ENCODE measurements at regions not wholly inside any gene's neighbourhood (a gene's known extent, or its start where the extent isn't known, plus 50 kb on each side); places are given as distances from the start of the nearest gene placed in this dataset.

DNA sequence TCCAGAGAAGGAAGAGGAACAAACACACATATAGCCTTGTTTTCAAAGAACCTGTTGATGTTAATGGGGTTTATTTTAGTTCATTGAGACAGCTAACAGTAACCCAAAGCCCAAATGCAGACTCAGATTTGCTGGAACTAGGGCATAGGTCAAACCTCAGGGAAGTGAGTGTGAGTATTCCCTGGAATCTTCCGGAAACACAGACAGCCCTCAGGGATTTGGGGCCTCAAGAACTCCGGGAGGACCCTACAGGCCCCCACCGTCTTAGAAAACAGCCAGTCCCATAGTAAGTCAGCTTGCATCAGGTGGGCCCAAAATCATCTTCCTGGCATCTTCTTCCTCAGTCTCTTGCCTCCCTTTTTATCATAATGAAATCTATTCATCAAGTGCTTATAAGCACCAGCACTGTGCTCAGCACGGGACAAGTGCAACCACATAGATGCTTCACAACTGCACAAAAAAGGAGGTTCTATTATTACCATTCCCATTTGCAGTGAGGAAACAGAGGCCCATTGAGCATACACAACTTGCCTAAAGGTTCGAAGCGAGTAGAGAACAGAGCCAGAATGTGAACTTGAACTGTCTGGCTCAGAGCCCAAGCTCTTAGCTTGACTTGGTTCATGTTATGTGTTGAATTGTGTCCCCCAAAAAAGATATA is 50.2 kb upstream of the BCL11A start:
- ChIA-PET POLR2A (no interaction called here), CTCF (no interaction called here)

DNA sequence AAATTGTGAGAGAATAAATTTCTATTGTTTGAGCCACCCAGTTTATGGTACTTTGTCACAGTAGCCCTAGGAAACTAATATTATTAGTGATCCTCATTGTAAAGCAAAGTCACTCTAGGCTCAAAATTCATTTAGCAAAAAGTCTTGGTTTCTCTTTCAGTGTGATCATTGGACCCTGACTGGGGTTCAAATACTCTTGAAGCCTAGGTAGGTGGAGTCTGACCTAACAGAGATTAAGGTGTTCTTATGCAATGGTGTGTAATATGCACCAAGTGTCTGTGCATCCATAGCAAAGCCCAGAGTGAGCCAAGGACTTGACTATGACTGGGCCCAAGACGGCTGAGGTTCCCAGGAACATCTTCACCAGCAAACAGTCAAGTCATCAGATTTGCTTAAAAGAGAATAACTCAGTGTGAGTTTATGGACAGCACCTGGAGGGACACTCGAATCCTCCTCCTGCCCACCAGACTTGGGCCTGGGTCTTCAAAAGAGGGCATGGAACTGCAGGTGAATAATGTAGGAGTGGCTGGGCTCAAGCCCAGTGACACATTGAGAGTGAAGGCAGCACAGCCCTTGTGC is 51.1 kb upstream of the BCL11A start:
- ChIA-PET CTCF (no interaction called here), POLR2A (no interaction called here)

DNA sequence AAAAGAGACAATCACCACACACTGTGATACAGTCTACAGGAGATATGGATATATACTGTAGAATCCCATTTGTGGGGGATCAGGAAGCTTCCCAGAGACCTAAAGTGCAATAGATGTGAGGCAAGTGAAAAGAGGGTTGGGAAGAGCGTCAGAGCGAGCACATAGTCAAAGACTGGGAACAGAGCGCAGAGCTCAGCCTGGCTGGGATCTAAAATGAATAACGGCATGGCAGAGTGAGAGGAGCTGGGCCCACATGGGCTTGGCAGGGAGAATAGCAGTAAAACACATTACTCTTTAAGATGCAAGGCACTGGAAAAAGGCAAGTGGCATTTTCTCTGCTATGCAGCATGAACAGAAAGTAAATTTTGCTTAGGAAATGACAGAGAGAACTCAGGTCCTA is 52.4 kb upstream of the BCL11A start:
- ChIA-PET CTCF (no interaction called here), POLR2A (no interaction called here)

DNA sequence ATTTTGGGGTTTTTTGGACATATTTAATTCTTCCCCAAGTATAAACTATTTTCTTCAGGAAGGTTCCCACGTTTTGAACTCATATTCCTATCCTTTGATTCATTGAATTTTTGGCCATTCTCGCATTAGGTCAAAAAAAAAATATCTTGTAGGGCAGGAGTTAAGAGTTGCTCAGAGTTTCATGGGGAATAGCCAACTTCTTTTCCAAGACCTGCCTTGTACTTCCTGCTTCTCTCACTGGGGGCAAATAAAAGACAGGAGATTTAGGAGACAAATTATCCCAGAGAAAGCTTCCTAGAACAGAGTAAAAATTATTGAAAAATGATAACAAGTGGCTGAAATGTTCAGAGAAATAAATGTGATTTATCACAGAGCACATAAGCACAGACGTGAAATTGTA is 55.2 kb upstream of the BCL11A start:
- POLR2A ChIA-PET, result no interaction called here

DNA sequence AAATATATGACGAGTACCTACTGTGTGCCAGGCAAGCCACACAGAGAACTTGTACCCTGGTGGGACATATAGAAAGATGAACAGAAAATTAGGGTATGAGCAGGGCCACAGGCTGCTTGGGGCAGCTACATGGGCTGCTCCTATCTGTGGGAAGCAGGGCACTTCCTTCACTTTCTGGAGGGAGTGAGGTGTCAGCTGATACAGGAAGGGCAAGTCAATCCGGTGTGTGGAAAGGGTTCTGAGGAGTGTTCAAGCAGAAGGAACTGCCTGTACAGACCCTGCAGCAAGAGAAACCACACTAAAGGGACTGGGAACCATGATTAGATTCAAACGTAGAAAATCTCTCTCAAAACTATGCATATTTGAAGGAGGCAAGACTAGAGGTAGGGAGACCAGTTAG is 58.6 kb upstream of the BCL11A start:
- ChIA-PET POLR2A (no interaction called here), CTCF (no interaction called here)

More for the DNA sequence above, 55.2 kb upstream of the BCL11A start:
- CTCF ChIA-PET, result interaction anchor here (1.2 kb wide), 1 partner anchor 68 kb away, joined by 3 read pairs; no protein-coding TSS in a partner anchor

DNA sequence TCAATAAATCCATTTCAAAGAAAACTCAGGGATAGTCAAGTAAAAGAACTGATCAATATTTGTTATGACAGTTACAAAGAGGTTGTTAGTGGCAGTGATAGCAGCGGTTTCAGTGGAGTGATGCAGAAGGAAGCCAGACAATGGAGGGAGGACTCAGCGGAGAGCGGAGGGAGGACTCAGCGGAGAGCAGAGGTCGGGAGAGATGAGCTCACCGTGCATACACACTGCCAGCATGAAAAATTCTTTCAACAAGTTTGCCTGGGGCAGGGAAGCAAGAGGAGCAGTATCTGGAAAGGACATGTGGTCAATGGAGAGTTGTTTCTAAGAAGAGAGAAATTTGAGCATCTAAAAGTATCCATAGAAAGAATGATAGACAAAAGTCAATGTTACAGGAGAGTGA is 60.9 kb upstream of the BCL11A start:
- CTCF ChIA-PET, result no interaction called here
- POLR2A ChIA-PET, result no interaction called here

DNA sequence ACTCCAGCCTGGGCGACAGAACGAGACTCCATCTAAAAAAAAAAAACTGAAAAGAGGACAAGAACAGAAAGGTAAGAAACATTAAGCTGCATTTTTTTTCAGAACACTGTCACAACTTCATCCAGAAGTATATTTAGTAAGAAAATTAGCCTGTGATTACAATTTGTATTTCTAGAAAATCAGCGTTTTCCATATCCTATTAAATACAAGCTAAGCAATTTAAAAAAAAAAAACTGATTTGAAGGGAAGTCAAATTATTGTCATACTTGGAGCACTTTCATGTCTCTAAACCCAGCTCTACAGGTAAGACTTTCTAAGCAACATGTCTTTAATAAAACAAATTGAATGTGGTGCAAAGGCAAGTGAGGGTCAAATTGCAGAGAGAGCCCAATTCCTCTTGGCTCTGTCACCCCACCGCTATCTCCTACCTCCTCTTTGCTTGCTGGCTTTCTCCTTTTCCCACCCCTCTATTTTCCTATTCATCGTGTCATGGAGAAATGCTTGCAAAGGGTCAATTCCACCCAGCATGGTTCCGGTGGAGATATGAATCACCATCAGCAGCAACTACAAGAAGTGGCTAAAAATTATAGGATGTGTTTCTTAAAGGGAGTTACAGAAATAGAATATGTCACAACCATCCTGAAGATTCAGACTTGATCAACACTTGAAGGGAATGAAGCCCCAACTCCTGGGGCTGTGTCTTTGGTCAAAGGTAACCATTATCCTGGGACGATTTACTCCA is 68.4 kb upstream of the BCL11A start:
- CTCF ChIA-PET, result interaction anchor here (0.7 kb wide), 1 partner anchor 76 kb away, joined by 3 read pairs; no protein-coding TSS in a partner anchor
- POLR2A ChIA-PET, result interaction anchor here (0.6 kb wide), 1 partner anchor 171 kb away, joined by 5 read pairs; no protein-coding TSS in a partner anchor

DNA sequence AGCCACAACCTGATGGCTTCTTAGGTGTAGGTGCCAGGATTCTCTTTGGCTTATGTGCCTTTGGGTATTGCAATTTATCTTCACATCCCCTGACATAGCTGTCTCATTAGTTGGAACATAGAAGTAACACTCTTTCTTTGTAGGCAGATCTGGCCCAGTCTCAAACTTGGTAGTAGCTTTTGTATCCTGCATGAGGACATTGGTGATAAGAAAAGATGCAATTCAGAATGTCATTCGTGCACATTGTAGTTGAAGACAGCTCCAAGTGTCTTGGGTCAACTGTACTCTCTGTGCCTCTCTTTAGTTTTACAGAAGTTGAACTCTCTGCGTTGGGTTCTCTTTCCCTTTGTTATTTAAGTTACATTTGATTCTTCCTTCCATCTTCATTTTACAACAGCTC is 69.6 kb upstream of the BCL11A start:
- ChIA-PET CTCF (no interaction called here), POLR2A (no interaction called here)

DNA sequence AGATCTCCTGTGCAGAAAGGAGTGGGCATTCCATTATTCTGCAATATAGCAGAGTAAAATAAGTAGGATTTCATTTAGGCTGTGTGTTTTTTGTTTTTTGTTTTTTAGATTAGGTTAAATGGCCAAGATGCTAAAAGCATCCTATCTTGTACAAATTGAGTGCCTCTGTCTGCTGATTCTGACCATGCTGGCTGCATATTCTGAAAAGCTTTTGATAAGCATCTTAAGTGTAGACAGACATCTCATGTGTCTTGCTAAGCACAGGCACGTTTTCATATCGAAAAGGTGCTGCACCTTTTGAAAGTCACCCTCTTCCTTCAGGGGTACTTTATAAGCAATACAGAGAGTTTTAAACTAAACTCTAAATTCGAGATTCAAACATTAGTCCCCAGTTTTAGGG is 74.0 kb upstream of the BCL11A start:
- POLR2A ChIA-PET, result no interaction called here

DNA sequence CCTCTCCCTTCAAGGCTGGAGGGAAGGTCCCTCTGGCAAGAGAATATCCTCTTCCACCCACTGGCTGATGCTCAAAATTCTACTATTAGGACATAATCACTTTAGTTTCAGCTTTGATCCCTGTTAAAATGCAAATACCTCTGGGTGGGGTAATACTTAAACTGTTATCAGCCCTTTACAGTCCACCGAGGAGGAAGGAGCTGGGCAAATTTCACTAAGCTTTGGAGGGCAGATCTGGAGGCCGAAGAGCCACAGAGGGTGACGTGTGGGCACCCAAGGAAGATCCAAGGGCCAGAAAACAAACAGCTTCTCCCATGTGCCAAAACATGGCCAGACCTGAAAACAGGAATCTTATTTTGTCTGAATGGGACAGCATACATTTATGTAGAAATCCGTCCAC is 74.6 kb upstream of the BCL11A start:
- ChIA-PET POLR2A (no interaction called here), CTCF (no interaction called here)

More for the DNA sequence above, 74.0 kb upstream of the BCL11A start:
- CTCF ChIA-PET, result no interaction called here

DNA sequence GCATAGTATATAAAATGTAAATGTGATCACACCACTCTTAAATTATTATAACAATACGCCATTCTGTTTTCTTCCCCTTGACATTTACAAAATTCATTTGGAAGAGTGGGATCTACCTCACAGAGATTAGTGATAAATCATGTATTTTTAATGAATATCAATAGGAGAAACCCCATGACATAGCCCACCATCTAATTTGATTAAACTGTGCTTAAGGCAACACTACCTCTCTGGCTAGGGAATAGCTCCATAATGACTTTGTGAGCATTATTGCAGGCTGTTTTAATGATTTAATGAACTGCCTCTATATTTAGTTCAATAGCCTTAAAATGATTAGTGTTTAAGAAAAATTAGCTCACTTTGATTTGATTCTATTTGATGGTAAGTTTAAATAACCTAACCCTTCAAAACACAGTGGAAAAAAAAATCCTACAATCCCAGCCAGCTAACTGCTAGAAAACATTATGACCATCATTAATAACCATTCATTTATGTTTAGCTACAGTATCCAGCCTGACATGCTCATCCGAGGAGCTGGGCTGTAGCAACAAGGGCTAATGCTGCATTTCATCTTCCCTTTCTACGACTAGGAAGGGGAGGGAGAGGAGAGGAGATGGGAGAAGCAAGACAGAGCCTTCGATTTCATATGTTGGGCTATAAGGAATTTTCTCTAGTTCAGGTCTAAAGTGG is 75.3 kb upstream of the BCL11A start:
- ChIA-PET CTCF (no interaction called here), POLR2A (no interaction called here)

DNA sequence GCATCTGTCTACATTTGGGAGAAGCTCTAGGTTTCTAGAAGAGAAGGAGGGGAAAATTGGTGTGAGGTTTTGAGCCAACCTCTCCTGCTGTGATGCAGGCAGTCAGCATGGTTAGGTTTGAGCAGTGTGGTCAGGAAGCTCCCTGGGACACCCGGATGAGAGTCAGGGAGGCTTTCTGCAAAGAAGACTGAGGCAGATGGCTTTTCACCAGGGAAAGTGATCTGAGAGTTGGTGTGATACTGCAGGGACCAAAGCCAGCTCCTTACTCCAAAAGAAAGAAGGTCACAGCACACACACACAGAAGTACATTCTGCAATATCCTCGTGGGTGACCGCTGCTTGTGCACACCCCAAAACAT is 75.8 kb upstream of the BCL11A start:
- ChIA-PET CTCF (interaction anchor here (0.6 kb wide), 1 partner anchor 193 kb away, joined by 3 read pairs; no protein-coding TSS in a partner anchor), POLR2A (no interaction called here)

DNA sequence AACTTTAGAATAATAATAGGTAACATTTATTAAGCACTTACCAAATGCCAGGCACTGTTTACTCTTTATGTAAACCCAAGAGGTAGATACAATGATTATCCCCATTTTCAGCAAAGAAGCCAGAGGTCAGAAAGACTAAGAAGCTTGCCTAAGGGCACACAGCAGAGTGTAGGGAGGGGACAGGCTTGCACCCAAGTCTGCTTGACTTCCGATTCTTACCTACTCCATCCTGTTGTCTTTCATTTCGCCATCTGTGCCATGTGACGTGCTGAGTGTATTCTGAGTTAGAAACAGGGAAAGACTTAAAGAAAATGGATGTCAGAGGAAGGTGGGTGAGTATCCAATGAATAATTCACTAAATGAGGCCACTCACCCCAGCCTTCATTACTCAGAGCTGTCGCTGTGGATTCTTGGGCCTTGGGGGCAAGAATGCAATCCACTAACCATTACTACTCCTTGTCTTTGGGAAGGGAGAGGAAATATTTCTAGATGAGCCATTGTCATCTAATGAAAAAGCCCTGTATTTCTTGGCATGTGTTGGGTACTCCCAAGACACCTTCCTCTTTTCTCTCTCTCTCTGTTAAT is 76.4 kb upstream of the BCL11A start:
- POLR2A ChIA-PET, result no interaction called here
- CTCF ChIA-PET, result interaction anchor here (0.6 kb wide), 1 partner anchor 193 kb away, joined by 3 read pairs; no protein-coding TSS in a partner anchor

DNA sequence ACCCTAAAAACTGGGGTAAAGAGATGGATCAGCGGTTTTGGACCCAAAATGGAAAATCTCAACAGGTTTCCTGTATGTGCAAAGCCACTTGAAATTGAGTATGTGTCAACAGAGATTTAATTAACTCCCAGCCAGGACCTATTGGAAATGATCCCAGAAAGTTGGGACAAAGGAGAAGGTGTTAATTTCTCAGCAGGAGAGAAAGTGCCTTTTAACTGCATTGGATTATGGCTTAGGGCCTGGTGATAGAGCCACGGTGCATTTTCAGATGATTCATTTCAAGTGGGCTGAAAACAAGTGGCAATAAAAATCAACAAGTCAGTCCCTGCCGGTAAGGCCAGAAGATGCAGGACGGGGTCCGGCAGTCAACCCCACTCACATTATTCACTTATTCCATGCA is 80.2 kb upstream of the BCL11A start:
- ChIA-PET POLR2A (no interaction called here), CTCF (interaction anchor here (1.4 kb wide), 1 partner anchor 10 kb away, joined by 6 read pairs; no protein-coding TSS in a partner anchor)

DNA sequence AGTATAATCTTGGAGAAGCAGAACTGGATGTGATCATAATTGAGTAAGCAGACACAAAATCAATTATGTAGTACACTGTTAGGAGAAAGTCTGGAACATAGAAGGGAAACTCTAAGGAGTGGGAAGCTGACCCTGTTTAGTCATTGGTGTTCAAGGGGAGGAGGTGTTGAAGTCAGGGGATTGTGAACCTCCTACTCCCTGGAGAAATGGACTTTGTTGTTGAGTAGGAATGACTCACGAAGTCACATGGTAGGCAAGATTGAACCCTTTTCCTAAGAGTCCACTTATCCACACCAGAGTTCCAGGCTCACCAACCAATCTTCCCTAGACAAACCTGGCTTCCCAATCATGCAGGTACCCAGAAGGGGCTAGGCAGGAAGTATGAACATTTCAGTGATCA is 81.0 kb upstream of the BCL11A start:
- ChIA-PET POLR2A (no interaction called here), CTCF (interaction anchor here (1.4 kb wide), 1 partner anchor 9 kb away, joined by 6 read pairs; no protein-coding TSS in a partner anchor)

DNA sequence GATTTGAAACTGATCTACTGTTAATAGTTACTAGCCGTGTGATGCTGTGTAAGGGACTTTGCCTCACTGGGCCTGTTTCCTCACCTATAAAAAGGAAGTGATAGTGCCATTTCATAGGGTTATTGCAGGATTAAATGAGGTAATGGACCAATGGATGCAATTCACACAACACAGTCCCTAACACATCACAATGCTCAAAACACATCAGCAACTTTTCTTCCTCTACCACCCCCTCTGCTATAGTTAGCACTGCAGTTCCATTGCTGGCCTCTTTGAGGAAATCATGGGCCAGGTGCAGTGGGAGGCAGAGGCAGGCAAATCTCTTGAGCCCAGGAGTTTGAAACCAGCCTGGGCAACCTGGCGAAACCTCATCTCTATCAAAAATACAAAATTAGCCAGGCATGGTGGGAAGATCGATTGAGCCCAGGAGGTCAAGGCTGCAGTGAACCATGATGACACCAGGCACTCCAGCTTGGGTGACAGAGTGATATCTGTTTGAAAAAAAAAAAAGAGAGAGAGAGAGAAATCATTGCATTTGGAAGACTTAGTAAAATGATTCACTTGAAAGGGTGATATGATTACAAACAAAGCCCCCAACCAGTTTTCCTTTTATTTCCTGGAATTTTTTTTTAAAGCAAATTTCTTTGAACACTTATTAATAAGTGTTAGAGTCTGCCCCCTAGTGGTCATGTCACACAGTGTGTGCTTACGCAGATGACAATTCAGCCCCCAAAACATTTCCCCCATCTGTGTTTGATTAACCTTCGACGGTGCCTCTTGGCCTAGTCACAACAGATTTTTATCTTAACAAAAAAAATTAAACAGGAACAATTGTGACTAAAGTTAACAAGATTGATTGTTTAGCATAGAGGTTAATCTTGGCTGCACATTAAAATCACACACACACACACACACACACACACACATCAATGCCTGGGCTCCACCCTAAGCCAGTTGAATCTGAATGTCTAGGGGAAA is 88.6 kb upstream of the BCL11A start:
- CTCF ChIA-PET, result interaction anchor here (1.3 to 1.4 kb wide), 2 partner anchors 8 to 32 kb away, joined by 4 to 6 read pairs; no protein-coding TSS in a partner anchor
- POLR2A ChIA-PET, result no interaction called here

DNA sequence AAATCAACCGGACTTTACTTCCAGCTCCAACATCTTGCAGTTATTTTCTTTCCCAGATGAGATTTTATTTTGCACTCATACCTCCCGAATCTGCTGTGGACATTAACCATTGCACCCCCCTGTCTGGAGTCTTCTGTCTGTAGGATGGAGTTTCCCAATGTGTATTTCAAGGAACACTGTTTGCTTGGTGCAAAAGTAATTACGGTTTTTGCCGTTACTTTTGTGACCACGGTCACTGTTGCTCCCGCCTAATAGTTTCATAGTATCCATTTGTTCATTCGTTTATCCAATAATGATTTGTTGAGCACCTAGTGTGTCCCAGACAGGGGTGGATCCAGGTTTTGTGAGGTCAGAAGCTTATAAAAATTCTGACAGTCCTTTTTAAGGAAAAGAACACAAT is 90.3 kb upstream of the BCL11A start:
- CTCF ChIA-PET, result interaction anchor here (1.3 to 1.6 kb wide), 3 partner anchors 10 to 78 kb away, joined by 3 to 6 read pairs (median 5); no protein-coding TSS in a partner anchor
- POLR2A ChIA-PET, result no interaction called here

DNA sequence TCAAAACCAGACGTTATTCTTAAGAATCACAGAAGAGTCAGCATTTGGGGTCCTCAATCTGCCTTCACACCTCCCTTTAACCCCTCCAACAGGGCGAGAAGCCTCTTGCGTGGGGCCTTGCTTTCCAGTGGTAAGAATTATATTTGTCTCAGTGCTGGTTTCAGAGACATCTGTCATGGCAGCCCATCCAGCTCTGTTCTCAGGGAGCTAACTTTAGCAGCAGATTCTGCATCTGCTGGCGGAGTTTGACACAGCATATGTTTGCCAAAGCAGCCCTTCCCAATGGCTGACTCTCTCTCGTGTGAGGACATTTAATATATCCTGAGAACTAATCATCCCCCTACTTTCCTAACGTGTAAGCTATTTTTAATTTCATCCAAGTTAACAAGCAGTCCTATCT is 91.5 kb upstream of the BCL11A start:
- POLR2A ChIA-PET, result no interaction called here
- CTCF ChIA-PET, result interaction anchor here (1.1 kb wide), 1 partner anchor 30 kb away, joined by 3 read pairs; no protein-coding TSS in a partner anchor

DNA sequence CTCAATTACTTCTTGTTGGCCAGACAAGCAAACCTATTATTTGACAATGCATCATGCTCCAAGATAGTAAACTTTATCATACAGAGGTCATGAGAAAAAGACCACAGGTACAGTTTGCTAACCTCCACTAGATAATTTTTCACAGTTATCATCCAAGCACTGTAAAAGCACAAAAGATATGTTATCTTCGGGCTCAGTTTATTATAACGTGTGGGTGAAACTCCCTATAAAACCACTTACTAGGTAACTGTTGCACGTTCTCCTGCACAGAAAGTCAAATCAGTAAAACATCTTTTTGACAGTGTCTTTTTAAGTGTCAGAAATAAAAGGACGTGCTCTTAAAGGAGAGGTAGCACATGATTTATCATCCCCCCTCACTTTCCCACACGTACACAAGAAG is 94.7 kb upstream of the BCL11A start:
- ChIA-PET CTCF (interaction anchor here (1.2 kb wide), 1 partner anchor 11 kb away, joined by 3 read pairs; no protein-coding TSS in a partner anchor), POLR2A (no interaction called here)

Data from activated CD8-positive, alpha-beta memory T cell treated with anti-CD3 and anti-CD28 coated beads for 36 hours (primary cell).